CD4-positive, alpha-beta T cell treated with Interleukin-1 beta for 1 hour (primary cell): ENCODE measurements at regions not wholly inside any gene's neighbourhood (a gene's known extent, or its start where the extent isn't known, plus 50 kb on each side); places are given as distances from the start of the nearest gene placed in this dataset.

Experiments
- DNase-seq, 2 donors: peaks; one replicate each; pipeline ENCODE4 v3.0.0-alpha.2; 2020 to 2022

GRCh38 chr18:55038162-55038561 lies 78.9 kb upstream of the CCDC68 start:
- DNase-seq, result no peak

GRCh38 chr18:55034742-55035141 lies 75.5 kb upstream of the CCDC68 start:
- no peak for DNase-seq

- DNase-seq, result no peak
Observed at GRCh38 chr18:55031979-55032378, 72.7 kb upstream of the CCDC68 start.

GRCh38 chr18:55031576-55031975 lies 72.3 kb upstream of the CCDC68 start:
- no peak for DNase-seq

- DNase-seq, result no peak
Observed at GRCh38 chr18:55031164-55031563, 71.9 kb upstream of the CCDC68 start.

- no peak for DNase-seq
Observed at GRCh38 chr18:55024564-55024963, 65.3 kb upstream of the CCDC68 start.

- DNase-seq, result no peak
Observed at GRCh38 chr18:55018602-55019001, 59.3 kb upstream of the CCDC68 start.

- no peak for DNase-seq
Observed at GRCh38 chr18:55014095-55014494, 54.8 kb upstream of the CCDC68 start.

GRCh38 chr18:55013685-55014084 lies 54.4 kb upstream of the CCDC68 start:
- DNase-seq, result no peak

GRCh38 chr18:55013086-55013485 lies 53.8 kb upstream of the CCDC68 start:
- no peak for DNase-seq

- DNase-seq, result no peak
Observed at GRCh38 chr18:55012008-55012407, 52.7 kb upstream of the CCDC68 start.
